Upper lobe of left lung (tissue), 4 donors: ENCODE measurements at regions not wholly inside any gene's neighbourhood (a gene's known extent, or its start where the extent isn't known, plus 50 kb on each side); places are given as distances from the start of the nearest gene placed in this dataset.

Experiments
- EP300 ChIP-seq, 4 donors: sonication (generic); formaldehyde crosslinking; IDR thresholded peaks; one replicate each; pipeline ENCODE4 v1.5.1; 2017; ENCODE audit warnings: antibody characterized with exemption in 4 of 4, control low read depth in 2 of 4
- POLR2A ChIP-seq, 4 donors: fragments of 450-650 bp; IDR thresholded peaks; one replicate each; pipeline ENCODE4 v1.5.1; 2016 to 2017; ENCODE audit warnings: antibody characterized with exemption in 4 of 4, mild to moderate bottlenecking in 2 of 4
- TF ChIP-seq, protein P1 (sequence below), 6 experiments: fragments of 450-650 bp in 4 of 6; fragments of 200-600 bp in 2 of 6; sonication (generic) in 2 of 6; IDR thresholded peaks; one replicate each; pipeline ENCODE4 v1.5.1; 2016 to 2019; ENCODE audit warnings: antibody characterized with exemption in 6 of 6

- TF ChIP-seq, protein P1, sequence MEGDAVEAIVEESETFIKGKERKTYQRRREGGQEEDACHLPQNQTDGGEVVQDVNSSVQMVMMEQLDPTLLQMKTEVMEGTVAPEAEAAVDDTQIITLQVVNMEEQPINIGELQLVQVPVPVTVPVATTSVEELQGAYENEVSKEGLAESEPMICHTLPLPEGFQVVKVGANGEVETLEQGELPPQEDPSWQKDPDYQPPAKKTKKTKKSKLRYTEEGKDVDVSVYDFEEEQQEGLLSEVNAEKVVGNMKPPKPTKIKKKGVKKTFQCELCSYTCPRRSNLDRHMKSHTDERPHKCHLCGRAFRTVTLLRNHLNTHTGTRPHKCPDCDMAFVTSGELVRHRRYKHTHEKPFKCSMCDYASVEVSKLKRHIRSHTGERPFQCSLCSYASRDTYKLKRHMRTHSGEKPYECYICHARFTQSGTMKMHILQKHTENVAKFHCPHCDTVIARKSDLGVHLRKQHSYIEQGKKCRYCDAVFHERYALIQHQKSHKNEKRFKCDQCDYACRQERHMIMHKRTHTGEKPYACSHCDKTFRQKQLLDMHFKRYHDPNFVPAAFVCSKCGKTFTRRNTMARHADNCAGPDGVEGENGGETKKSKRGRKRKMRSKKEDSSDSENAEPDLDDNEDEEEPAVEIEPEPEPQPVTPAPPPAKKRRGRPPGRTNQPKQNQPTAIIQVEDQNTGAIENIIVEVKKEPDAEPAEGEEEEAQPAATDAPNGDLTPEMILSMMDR (IDR thresholded peaks at IDR 0.05): no peak
- no peak for TF ChIP-seq POLR2A (IDR thresholded peaks at IDR 0.05)
- TF ChIP-seq EP300 (IDR thresholded peaks at IDR 0.05): no peak
Measured at GRCh38 chr5:162956570-162956969, 480.8 kb upstream of the CCNG1 start.
